ENCODE measurements at regions not wholly inside any gene's neighbourhood (a gene's known extent, or its start where the extent isn't known, plus 50 kb on each side); places are given as distances from the start of the nearest gene placed in this dataset.

GRCh38 chr21:28832715-28833061 is 160.0 kb downstream of the LTN1 start:
- no peaks in the 10 kb centered on the region for H4K20me1 ChIP-seq (replicated peaks; ENCODE audit: control insufficient read depth, insufficient read depth, low read length)
- no peaks in the 10 kb centered on the region for H3K9me1 ChIP-seq (ENCODE audit: control insufficient read depth, insufficient read depth, low read length)
- DNase-seq (ENCODE audit: extremely low read depth in 1 of 4, low spot score in 3 of 4), result no peak
- no peaks in the 10 kb centered on the region for H3K27me3 ChIP-seq (ENCODE audit: control insufficient read depth in 2 of 2, insufficient read depth in 2 of 2, low read length in 2 of 2)
- H3K36me3 ChIP-seq (ENCODE audit: control insufficient read depth, insufficient read depth, low read length), result no peaks in the 10 kb centered on the region
- ChIA-PET CTCF (ENCODE audit: low intra/inter-chr PET ratio) (no interaction called here), POLR2A (no interaction called here)
- intact Hi-C loops (cut with micrococcal nuclease), result no loop called here
- peaks cover 0 to 15% of the 10 kb centered on the region in 2 experiments; a peak in 4 of 5 replicates for H3K4me1 ChIP-seq (replicated peaks in 1 of 2; ENCODE audit: control insufficient read depth in 2 of 2, insufficient read depth in 2 of 2, low read length in 2 of 2)
- no peak; the same call in 2 of the 3 replicates for ATAC-seq
- no peaks in the 10 kb centered on the region for H3K79me2 ChIP-seq (ENCODE audit: control insufficient read depth, insufficient read depth, low read length)
- TF ChIP-seq GTF2A2 (tag; IDR thresholded peaks at IDR 0.05), result no peak
- TF ChIP-seq ZNF780A (CRISPR knock-in tag; IDR thresholded peaks at IDR 0.05), result 0 out of 2 replicates have a peak, but pooled peaks have one; percentile 13
- peak; percentile 72 for TF ChIP-seq HMBOX1 (IDR thresholded peaks at IDR 0.05)
- TF ChIP-seq NEUROD1 (IDR thresholded peaks at IDR 0.05; ENCODE audit: borderline replicate concordance, low read depth, low read length, partially characterized antibody), result no peak
- no peak for TF ChIP-seq KLF13 (tag; IDR thresholded peaks at IDR 0.05; ENCODE audit: borderline replicate concordance, low read depth)
- in situ Hi-C loops (cut with MboI), result no loop called here
- H3K9me3 ChIP-seq (replicated peaks; ENCODE audit: control insufficient read depth, insufficient read depth, low read depth, low read length), result no peaks in the 10 kb centered on the region
- H3K4me2 ChIP-seq (ENCODE audit: insufficient read depth, low read length), result no peak overlapping the region
- WGBS (ENCODE audit: insufficient coverage, low coverage, missing lambda C conversion rate), result 15% methylated on average over 3 of the region's 3 CpGs
- no peak overlapping the region for H3K9ac ChIP-seq (ENCODE audit: insufficient read depth in 1 of 2, low read depth in 2 of 2, low read length in 2 of 2)
- no TSS peak for BruUV-seq (replicated peaks)
- no peak overlapping the region for H3K27ac ChIP-seq (ENCODE audit: extremely low read depth, low read depth, low read length)
- no peak for FAIRE-seq
- H2AFZ ChIP-seq (ENCODE audit: low read depth, low read length), result no peak overlapping the region
- no peak overlapping the region for H3K4me3 ChIP-seq
